HG03064 (cell line): ENCODE measurements at regions not wholly inside any gene's neighbourhood (a gene's known extent, or its start where the extent isn't known, plus 50 kb on each side); places are given as distances from the start of the nearest gene placed in this dataset.

Experiments
- ATAC-seq: cut with Tn5 transposase; IDR thresholded peaks from one replicate; pipeline ENCODE4 v1.9.1; 2021; ENCODE audit warnings: low read depth; ENCODE audit not compliant: unreplicated experiment

DNA sequence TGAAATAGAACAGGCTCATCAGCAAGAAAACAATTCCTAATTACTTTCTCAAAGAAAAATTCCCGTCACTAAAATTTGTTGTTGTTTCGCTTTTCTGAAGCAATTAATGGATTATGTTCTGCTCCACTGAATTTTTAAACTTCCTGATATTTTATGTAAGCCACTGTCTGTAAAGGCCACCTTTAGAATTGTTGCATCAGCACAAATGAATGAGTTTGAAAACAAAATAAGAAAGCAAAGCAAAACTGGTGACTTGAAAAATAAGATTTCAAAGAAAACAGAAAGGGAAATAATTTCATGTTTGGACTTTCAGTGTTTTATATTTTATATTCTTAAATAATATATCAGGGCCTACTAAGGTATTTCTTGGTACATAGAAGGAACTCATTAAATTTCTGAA, 636.3 kb upstream of the TYRP1 start:
- ATAC-seq: no peak

DNA sequence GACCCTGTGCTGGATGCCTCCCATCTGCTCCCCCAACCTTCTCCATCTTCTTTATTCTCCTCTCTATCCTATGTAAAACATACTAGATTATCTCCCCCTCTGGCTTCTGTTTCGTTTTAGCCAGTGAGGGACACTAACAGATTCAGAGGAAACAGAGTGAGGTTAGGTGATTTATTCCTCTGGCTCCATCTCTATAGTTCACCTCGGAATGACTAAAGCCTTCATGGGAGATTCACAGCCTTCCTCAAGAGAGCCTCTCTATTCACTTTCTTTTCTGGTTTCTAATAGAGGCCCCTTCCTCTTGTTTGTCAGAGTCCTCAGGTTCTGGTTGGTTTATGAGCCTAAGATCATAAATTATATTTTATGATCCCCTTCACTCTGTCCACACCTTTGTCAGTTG, 633.1 kb upstream of the TYRP1 start:
- ATAC-seq: no peak

DNA sequence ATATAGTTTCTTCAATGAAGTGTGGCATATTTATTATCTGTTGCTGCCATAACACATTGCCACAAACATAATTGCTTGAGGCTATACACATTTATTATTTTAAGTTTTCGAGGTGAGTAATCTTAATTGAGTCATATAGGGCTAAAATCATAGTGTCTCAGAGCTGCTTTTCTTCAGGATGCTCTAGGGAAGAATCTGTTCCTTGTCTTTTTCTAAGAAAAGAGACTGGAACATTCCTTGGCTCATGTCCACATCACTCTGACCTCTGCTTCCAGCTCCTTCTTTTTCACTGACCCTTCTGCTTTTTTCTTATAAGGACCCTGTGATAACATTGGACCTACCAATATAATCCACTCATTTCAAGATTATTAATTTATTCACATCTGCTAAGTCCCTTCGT, 632.4 kb upstream of the TYRP1 start:
- ATAC-seq: no peak

DNA sequence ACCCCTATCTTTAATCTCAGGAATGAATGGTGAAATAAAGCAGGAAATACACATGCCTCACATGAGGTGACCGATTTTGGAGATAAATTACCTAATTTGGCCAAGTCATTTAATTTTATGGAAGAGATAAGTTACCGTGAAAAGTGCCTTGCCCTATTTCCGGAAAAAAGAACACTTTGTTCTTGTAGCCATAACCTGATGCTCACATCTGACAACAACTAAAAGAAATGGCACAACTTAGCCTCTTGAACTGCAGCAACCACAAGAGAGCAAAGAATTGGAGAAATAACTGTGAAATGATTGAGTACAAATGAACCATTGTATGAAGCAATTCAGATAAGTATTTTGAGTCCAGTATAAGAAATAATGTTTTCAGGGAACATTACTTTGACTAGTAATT, 628.1 kb upstream of the TYRP1 start:
- ATAC-seq: no peak

DNA sequence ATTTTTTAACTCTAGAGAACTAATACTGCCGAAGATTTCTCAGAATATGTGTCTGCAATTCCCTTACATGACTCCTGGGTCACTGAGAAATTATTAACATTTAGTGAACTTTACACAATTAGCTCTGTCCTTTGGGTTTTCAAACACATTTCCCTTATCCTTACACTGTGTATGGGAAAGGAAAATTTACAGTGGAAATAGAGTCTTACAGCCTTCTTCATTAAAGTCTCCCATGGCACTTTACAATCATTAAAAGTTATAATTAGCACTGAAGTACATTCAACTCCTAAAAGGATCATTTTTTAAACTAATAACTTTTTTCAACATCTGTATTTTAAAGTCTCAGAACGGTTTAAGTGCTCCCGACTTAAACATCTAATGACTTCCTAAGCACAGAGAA, 627.5 kb upstream of the TYRP1 start:
- ATAC-seq: no peak

DNA sequence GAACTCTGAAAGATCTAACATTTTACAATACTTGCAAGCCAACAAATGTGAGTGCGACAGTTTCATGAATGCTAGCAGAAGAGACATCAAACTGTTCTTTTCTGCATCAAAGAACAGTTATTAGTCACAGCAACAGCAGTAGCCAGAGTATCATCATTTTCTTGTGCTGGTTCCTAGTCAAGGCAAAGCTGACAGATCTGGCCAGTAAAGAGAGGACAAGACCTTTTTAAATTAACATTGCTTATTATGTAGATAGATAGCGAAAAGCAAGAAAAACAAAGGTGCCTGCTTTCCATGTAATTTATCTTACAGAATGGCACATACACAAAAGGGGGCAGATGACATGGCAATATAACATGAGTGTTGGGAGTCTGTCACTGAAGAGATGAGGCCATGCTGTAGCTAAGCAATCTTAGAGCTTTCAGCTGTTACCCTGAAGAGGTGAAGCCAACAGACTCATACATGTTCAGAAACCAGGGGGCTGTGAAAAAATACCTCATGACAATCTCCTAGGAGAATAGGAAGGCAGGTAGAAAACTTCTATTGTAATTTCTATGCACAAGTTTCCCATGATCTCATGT, 626.6 kb upstream of the TYRP1 start:
- ATAC-seq: no peak

DNA sequence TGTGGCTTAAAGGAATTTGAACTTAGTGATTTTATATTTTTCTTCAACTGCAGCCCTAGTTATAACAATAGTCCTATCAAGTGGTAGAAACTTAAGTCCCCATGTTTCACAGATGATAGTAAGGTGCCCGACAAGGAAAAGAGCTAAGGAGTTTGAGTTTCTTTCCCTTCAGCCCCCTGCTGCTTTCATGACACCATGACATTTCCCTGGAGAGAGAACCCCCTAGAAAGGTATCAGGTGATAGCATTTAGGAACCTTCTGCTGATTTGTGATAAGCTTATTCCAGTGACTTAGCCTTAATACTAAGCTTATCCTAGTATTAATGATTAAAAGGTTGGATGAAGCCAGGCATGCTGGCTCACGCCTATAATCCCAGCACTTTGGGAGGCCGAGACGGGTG, 623.8 kb upstream of the TYRP1 start:
- ATAC-seq: no peak

DNA sequence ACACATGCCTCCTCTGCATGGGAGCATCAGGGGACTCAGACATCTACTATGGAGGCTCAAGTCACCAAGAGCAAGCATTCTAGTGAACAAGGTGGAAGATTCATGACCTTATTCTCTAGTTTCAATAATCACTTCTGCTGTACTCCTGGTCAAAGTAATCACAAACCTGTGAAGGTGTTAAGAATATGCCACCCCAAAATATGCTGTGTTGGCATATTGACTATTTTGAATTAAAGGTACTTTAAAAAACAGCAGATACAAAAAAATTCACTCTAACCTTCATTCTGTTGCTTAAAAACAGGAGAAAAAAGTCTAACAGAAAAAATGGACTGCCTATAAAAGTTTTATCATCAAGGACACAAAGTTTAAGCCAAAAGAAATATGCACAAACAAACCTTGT, 607.8 kb upstream of the TYRP1 start:
- ATAC-seq: no peak

DNA sequence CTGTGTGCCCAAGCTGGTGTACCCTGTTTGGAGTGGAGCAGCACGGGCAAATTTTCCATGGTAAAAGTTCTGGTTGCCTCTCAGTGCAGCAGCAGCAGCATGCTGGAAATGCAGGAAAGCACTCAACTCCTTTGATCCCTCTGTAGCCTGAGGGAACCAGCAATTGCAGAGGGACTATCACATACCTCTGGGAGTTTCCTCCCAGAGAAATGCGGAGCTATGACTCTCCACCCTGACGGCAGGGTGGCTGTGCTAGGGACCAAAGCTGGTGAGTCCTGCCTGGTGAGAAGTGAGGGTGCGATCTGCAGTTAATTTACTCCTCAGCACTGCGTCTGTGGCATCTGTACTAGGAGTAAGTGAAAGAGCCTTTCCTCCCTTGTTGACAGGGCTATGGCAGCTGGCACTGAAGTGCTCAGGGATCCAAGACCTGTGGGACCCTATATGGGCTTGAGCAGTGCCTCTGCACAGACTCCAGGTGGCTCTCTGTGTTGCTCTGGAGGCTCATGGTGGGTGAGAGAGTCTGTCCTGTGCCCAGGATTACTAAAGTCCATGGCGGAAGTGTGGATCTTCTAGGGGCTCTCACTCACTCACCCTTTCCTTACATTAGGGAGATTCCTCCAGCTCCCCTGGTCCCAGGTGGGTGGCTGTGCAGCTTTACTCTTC, 601.2 kb upstream of the TYRP1 start:
- ATAC-seq: no peak

DNA sequence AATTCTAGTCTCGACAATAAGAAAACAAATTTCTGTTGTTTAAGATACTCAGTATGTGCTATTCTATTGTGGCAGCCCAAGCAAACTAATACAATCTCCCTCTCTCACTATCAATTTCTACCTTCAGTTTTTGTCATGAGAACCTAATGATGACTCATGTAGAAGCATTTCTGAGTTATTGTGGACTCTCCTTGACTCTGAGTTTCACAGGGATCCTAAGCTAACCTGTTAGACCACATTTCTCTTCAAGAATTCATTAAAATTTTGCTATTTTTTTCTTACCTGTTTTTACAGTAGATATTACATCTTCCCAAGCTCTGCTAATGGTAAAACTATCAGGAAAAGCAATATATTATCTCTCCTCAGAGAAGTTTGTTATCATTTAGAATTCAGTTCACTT, 599.1 kb upstream of the TYRP1 start:
- ATAC-seq: no peak

DNA sequence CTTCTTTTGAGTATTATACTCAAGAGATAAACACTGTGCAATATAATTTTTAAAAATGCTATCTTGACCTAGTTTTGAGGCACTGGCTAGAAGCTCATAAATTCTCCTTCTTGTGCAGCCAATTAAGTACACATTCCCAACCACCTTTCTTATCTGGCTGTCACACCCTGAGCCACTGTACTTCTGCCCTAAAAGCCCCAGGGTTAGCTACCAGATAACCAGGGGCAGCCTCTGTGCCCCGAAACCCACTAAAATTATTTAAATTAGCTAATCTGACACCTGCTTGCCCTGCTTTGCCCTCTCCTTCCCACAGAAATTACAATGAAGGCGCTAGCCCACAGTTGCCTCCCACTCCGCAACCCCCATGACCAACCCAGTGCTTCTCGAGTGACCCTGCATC, 597.3 kb upstream of the TYRP1 start:
- ATAC-seq: no peak

DNA sequence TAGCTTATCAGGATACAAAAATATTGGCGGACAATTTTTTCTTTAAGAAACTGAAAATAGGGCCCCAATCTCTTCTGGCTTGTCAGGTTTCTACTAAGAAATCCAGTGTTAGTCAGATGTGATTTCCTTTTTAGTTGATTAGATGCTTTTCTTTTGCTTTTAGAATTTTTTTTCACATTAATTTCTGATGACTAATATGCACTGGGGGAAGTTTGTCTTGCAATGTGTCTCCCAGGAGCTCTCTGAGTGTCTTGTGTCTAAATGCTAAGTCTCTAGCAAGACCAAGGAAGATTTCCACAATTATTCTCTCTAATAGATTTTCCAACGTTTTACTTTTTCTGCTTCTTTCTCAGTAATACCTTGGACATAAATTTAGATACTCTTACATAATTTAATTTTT, 559.8 kb upstream of the TYRP1 start:
- no peak for ATAC-seq

DNA sequence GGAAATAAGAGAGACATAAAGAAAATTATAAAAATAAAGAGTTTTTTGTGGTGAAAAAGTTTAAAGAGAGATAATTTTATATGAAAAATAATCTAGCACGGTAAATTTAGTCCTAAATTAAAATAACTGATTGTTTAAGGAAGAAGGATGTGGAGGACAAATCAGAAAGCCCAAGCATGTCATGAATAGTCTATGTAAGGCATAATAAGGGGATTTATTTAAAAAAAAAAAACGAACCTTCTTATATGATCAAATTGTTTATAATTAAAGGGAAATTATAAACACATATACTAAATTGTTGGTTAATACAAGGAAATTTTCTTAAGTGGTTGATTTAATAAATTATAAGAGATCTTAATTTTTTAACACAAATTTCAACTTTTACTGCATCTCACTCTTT, 551.8 kb upstream of the TYRP1 start:
- no peak for ATAC-seq

DNA sequence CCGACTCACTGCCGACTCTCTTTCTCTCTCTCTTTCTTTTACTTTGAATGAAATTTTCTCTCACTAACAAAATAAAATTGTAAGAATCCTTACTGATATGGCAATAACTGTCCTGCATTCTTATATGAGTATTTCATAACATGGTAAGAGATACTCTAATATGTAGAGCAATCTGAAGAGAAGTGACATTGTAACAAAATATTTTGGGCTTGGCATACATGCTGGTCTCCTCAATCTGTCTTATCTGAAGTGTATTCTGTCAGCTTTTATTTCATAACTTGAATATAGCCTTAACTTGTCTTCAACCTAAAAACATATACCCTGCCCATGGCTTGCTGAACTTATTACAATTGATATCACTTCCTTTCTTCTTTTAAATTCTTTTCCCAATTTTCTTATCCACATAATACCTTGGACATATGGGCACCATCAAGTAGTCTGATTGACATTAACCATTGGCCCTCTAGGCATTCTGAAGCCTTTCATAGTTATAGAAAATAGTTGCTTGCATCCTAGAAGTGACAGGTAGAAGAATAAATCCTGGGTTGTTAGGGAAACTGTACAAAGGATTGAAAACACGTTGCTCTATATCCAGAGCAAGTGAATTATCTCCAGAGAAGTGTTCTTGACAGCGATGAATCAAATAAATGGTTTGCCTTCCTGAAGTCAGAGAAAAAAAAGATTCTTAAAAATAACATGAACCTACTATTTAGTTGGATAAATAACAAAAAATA, 537.6 kb upstream of the TYRP1 start:
- ATAC-seq: no peak

DNA sequence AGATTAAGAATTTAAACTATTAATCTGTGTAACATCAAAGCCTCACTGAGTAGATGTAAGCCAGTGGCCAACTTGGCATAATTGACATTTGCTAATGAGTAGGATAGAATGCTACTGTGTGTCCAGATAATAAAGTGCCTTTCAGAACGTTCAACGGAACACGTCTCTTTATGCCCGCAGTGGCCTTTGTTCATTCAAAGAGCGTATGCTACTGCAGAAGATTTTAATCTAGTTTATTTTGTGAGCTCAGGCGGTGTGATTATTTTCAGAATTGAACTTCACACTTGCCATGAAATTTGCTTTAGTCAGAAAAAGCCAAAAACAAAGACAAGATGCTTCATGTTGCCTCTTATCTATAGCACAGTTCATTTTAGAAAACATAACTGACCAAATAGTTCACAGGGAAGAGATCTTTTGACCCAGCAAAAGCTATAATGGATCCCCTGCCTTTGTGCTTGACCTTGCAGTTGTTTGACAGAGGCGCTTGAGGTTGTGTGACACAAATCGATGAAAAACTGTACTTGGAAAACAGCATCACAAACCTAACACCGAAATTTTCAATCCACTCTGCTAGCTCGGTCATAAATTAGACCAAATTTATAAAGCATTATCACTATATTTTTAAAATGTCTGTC, 530.9 kb upstream of the TYRP1 start:
- ATAC-seq: no peak

DNA sequence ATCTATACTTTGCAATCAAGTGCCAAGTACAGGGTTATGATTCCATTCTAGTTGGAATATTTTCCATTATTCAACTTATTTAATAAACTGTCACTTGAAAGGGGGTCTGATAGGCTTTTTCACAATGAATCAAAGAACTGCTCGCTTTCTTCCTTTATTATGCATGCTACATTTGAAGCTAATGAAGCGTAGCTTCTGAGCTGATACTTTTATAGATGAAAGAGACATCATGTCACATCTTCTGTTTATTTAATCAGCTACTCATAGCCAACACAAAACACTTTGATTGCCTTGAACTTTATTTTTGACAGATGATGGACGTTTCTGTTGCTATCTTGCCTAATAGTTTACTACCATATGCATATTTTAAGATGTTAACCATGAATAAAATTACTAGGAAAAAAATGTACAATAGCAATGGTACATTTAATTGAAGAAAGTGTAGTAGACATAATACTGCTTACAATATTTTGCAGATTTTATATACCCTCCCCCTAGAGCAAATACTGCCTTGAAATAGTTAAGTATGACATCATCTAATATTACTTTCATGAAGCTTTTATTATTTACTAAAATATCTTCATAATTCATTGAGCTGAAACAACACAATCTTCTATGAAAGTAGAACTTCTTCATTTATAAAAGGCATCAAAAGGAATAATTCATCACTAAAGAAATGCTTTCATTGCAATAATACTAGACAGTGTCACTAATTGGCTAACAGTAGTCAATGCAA, 529.3 kb upstream of the TYRP1 start:
- no peak for ATAC-seq

DNA sequence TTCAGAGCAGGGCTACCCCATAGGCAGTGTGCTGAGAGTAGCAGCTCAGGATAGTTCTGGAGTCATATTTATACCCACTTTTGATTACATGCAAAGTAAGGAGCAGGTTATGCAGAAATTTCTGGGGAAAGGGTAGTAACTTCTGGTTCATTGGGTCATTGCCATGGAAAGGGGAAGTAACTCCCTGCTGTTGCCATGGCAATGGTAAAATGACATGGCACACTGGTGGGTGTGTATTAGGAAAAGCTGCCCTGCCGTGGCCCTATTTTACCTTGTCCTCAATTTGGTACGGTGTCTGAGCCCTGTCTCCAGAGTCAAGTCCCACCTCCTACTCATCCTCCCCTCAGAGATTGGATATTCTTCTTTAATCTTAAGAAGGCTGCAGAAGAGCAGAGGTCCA, 526.7 kb upstream of the TYRP1 start:
- no peak for ATAC-seq

DNA sequence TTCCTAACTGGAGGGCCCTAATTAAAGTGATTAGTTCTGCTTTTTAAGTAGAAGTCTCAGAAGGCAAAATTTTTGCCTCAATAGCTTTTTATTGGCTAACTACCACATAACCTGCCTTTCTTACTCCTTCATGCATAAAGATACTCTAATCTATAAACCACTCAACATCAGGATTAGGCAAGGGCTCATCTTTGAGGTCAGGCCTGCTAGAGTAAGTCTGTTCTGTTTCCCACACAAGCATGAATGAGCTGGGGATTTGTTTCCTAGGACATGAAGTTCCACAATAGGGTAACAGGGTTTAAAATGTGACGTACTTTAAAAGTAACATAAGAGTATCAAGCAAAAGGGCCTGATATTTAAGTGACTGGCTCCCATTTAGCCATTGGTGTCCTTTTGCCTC, 522.7 kb upstream of the TYRP1 start:
- no peak for ATAC-seq

DNA sequence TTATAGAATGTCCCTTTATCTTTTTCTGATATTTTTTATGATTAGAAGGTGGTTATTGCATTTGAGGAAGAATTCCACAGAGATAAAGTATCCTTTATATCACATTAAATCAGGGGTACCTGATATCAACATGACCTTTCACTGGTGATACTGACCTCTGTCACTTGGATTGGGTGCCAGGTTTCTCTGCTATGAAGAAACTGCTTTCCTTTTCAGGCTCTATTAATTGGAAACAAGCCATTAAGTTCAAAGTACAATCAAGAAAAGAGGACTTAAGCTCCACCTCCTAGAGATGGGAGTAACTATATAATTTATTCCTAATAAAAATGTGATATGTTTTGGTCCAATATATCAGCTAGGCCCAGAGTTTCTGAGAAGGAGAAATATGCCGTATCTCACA, 514.6 kb upstream of the TYRP1 start:
- no peak for ATAC-seq

DNA sequence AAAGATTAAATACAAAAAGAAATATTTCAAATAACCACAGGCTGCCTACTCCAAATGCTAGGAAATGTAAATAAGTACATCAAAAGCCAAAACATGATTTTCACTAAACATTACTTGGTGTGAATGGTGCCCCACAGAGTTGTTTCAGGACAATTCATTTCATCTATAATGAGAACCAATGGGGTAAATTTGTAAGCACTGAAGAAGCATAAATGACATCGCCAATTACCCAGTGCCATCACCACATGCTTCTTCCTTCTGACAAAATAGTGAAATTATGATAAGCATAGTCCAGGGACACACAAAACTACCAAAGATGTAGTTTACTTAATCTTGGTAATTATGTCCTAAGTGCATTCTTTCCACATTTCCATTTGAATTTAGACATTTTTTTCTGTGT, 510.4 kb upstream of the TYRP1 start:
- no peak for ATAC-seq

DNA sequence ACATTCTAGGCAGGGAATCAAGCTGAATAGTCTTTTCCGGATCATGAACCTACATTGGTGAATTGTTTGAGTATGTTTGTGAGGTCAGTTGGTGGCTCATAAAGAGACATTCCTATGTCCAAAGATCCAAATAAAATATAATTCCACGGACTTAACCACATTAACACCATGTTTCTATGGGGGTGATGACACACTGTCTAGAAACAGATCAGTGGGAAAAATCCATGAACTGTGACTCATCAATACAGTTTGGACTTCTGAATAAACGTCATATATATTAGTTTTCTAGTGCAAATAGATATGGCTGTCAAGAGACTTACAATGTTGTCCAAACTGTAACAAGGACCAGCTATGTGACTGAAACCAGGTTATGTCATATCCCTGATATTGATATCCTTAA, 509.9 kb upstream of the TYRP1 start:
- ATAC-seq: no peak
